Breast epithelium (tissue), 4 donors: ENCODE measurements at regions not wholly inside any gene's neighbourhood (a gene's known extent, or its start where the extent isn't known, plus 50 kb on each side); places are given as distances from the start of the nearest gene placed in this dataset.

Experiments used
- DNase-seq, 2 donors: peaks; one replicate each; pipeline ENCODE4 v3.0.0-alpha.2; 2019; ENCODE audit warnings: low spot score in 2 of 2
- H3K27ac ChIP-seq, 2 donors: fragments of 200-600 bp; sonication (generic) in 1 of 2; one replicate each; pipeline ENCODE4 v1.5.1; 2016 to 2019; ENCODE audit warnings: mild to moderate bottlenecking in 1 of 2
- H3K27me3 ChIP-seq, 2 donors: fragments of 200-600 bp; sonication (generic) in 1 of 2; one replicate each; pipeline versions ENCODE4 v1.5.1 to v1.6.0; 2017 to 2019; ENCODE audit warnings: control low read depth in 1 of 2, mild to moderate bottlenecking in 1 of 2
- H3K36me3 ChIP-seq: fragments of 200-600 bp; one replicate; pipeline ENCODE4 v1.5.1; 2019
- H3K4me1 ChIP-seq, 2 donors: fragments of 200-600 bp; sonication (generic); one replicate each; pipeline ENCODE4 v1.5.1; 2016 to 2019; ENCODE audit warnings: control low read depth in 1 of 2
- H3K4me3 ChIP-seq, 3 donors: fragments of 200-600 bp; sonication (generic); 1 replicate in 2 of 3; 2 replicates in 1 of 3; pipeline ENCODE4 v1.5.1; 2016 to 2019; ENCODE audit warnings: mild to moderate bottlenecking in 3 of 3, moderate library complexity in 2 of 3
- H3K9me3 ChIP-seq, 2 donors: fragments of 200-600 bp; sonication (generic) in 1 of 2; one replicate each; pipeline ENCODE4 v1.5.1; 2016 to 2019; ENCODE audit warnings: control low read depth in 1 of 2
- CTCF ChIP-seq, 3 donors: fragments of 450-650 bp; IDR thresholded peaks; one replicate each; pipeline ENCODE4 v1.5.1; 2016 to 2017; ENCODE audit warnings: antibody characterized with exemption in 3 of 3, mild to moderate bottlenecking in 3 of 3, moderate library complexity in 3 of 3
- POLR2A ChIP-seq: fragments of 450-650 bp; IDR thresholded peaks from one replicate; pipeline ENCODE4 v1.6.1; 2016; ENCODE audit warnings: antibody characterized with exemption, mild to moderate bottlenecking, moderate library complexity
- POLR2AphosphoS5 ChIP-seq, 3 donors: sonication (generic); formaldehyde crosslinking; IDR thresholded peaks; one replicate each; pipeline ENCODE4 v1.6.1; 2017; ENCODE audit warnings: antibody characterized with exemption in 3 of 3
- intact Hi-C: fragments of 100-400 bp; cut with DNase I; formaldehyde crosslinking; loops from one replicate; pipeline ENCODE4 v1.15.1; 2023; ENCODE audit warnings: low total_unique reads

DNA sequence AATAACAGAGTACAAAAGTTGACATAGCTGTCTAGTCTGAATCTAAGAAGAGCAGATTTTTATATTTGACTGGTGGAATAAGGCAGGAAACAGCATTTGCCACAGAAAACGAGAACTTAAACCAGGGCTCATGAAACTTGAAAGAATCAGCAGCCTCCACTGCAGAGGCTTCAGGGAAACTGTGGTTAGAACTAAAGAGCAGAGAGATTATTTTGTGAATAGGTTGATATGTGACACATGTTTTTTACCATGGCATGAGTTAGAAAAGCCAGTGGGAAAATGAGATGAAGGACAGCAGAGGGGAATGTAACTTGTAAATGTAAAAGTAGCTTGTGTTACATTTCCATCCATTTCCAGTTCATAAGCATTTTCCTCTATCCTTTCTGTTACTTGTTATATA, 63.7 kb upstream of the CAMK2D start:
- H3K4me3 ChIP-seq, result no peak overlapping the region
- no peak overlapping the region for H3K27ac ChIP-seq
- H3K27me3 ChIP-seq, result no peaks in the 10 kb centered on the region
- H3K36me3 ChIP-seq, result no peaks in the 10 kb centered on the region
- H3K9me3 ChIP-seq, result no peaks in the 10 kb centered on the region
- TF ChIP-seq POLR2AphosphoS5 (IDR thresholded peaks at IDR 0.05) (no peak), CTCF (IDR thresholded peaks at IDR 0.05) (no peak), POLR2A (no peak)
- DNase-seq, result no peak
- intact Hi-C loops, result no loop called here
- no peaks in the 10 kb centered on the region for H3K4me1 ChIP-seq

DNA sequence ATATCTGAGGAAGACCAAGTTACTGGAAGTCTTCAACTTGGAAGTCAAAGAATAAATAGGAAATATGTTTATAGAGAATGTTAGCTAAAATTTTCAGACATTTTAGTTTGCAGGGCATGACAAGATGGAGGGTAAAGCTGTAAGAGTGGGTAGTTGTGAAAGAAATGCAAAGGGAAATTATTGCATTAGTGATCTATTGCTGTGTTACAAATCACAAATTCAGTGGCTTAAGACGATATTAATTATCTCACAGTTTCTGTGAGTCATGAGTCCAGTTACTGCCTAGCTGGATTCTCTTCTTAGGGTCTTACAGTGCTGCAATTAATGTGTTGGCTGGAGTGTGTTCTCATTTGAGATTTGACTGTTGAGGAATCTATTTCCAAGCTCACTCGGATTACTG, 62.9 kb upstream of the CAMK2D start:
- Histone ChIP-seq H3K9me3 (no peaks in the 10 kb centered on the region), H3K27me3 (no peaks in the 10 kb centered on the region), H3K4me3 (no peak overlapping the region), H3K4me1 (no peaks in the 10 kb centered on the region), H3K27ac (no peak overlapping the region), H3K36me3 (no peaks in the 10 kb centered on the region)
- TF ChIP-seq CTCF (IDR thresholded peaks at IDR 0.05), result no peak
- no peak for TF ChIP-seq POLR2A
- TF ChIP-seq POLR2AphosphoS5 (IDR thresholded peaks at IDR 0.05), result no peak
- intact Hi-C loops, result no loop called here
- no peak for DNase-seq

DNA sequence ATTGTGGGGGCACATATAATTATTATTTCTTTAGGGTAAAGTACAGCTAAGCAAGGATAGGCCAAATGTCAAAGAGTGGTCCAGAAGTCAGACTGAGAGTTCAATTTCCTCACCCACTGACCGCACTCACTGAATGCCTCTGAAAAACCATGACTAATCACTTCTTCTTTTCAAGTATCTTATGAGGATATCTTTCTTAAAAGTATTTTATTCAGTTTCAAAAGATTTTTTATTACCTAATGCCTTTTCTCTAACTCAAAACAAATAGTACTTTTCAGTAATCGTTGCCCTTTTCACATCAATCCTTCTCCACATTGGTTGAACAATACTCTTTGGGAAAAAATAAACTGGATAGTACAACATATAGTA, 61.7 kb upstream of the CAMK2D start:
- H3K4me3 ChIP-seq, result no peak overlapping the region
- intact Hi-C loops, result no loop called here

DNA sequence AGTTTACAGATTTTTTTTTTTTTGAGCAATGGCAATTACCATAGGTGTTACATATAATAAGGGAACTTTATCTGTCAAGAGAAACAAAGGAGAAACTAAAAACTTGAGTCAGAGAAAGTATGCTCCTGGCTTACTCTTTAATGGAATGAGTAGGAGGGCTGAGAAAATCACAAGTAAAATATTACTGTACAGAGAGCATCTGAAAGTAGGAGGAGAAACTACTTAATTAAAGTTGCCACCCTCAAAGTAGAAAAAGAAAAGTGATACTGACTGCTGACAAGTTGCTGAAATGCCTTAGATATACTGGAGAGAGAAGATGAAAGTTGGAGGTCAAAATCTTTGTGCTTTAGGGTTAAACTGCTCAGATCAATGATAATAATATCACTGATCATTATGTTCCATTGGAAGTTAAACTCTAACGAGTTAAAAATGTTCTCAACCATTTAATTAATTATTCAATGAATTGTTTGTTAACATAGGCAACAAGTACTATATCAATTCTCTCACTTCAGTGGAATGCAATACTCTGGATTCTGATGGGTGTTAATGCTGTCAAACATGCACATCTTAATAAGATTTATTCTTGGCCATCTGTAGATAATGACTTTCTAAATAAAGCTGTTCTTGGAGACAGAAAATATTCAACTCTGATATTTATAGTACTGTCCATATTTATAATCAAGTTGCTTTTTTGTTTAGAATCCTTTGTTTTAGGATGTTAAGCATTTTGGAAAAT, 61.2 kb upstream of the CAMK2D start:
- no peaks in the 10 kb centered on the region for H3K9me3 ChIP-seq
- H3K27ac ChIP-seq, result no peak overlapping the region
- no peak overlapping the region for H3K4me3 ChIP-seq
- no peak for TF ChIP-seq POLR2A
- TF ChIP-seq CTCF (IDR thresholded peaks at IDR 0.05), result no peak
- no peak for TF ChIP-seq POLR2AphosphoS5 (IDR thresholded peaks at IDR 0.05)
- H3K27me3 ChIP-seq, result no peaks in the 10 kb centered on the region
- DNase-seq, result no peak
- H3K4me1 ChIP-seq, result no peaks in the 10 kb centered on the region
- intact Hi-C loops, result no loop called here
- H3K36me3 ChIP-seq, result no peaks in the 10 kb centered on the region

More for the DNA sequence above, 61.7 kb upstream of the CAMK2D start:
- no peaks in the 10 kb centered on the region for H3K4me1 ChIP-seq
- H3K27ac ChIP-seq, result no peak overlapping the region
- TF ChIP-seq POLR2AphosphoS5 (IDR thresholded peaks at IDR 0.05) (no peak), CTCF (IDR thresholded peaks at IDR 0.05) (no peak), POLR2A (no peak)
- DNase-seq, result no peak
- no peaks in the 10 kb centered on the region for H3K36me3 ChIP-seq
- H3K9me3 ChIP-seq, result no peaks in the 10 kb centered on the region
- no peaks in the 10 kb centered on the region for H3K27me3 ChIP-seq

GRCh38 chr4:113821856-113822255, 60.3 kb upstream of the CAMK2D start:
- intact Hi-C loops, result no loop called here
- Histone ChIP-seq H3K4me3 (no peak overlapping the region), H3K36me3 (no peaks in the 10 kb centered on the region), H3K27me3 (no peaks in the 10 kb centered on the region), H3K9me3 (no peaks in the 10 kb centered on the region), H3K4me1 (no peaks in the 10 kb centered on the region), H3K27ac (no peak overlapping the region)
- DNase-seq, result no peak
- TF ChIP-seq POLR2A, result no peak
- no peak for TF ChIP-seq CTCF (IDR thresholded peaks at IDR 0.05)
- no peak for TF ChIP-seq POLR2AphosphoS5 (IDR thresholded peaks at IDR 0.05)
